IPS-18c (cell line): ENCODE measurements at regions not wholly inside any gene's neighbourhood (a gene's known extent, or its start where the extent isn't known, plus 50 kb on each side); places are given as distances from the start of the nearest gene placed in this dataset.
"Not testable (repeated sequence)": the region's sequence is repeated elsewhere in the genome, so short reads cannot be mapped to it uniquely, and the experiment has no call there.

Experiments used
- H3K4me3 ChIP-seq: 2 replicates; pipeline ENCODE4 v1.7.0; 2013; ENCODE audit warnings: low read depth, mild to moderate bottlenecking, low read length, moderate library complexity; ENCODE audit not compliant: insufficient read depth
- H3K9me3 ChIP-seq: one replicate; pipeline ENCODE4 v1.6.1; 2013; ENCODE audit warnings: mild to moderate bottlenecking, low read length, moderate library complexity; ENCODE audit not compliant: control insufficient read depth, insufficient read depth

GRCh38 chr16:55010492-55011160 lies 80.0 kb downstream of the IRX5 start:
- H3K9me3 ChIP-seq, result peaks cover 4% of the 10 kb centered on the region
- H3K4me3 ChIP-seq, result no peak overlapping the region

GRCh38 chr16:55012362-55012761 lies 81.7 kb downstream of the IRX5 start:
- peaks cover 4% of the 10 kb centered on the region for H3K9me3 ChIP-seq

GRCh38 chr16:55012793-55013192 lies 82.1 kb downstream of the IRX5 start:
- Histone ChIP-seq H3K4me3 (no peak overlapping the region), H3K9me3 (peaks cover 4% of the 10 kb centered on the region)

More at GRCh38 chr16:55012362-55012761, 81.7 kb downstream of the IRX5 start:
- no peak overlapping the region for H3K4me3 ChIP-seq

GRCh38 chr16:55014022-55014421 lies 83.4 kb downstream of the IRX5 start:
- Histone ChIP-seq H3K9me3 (peaks cover 4% of the 10 kb centered on the region), H3K4me3 (no peak overlapping the region)

GRCh38 chr16:55015181-55015913 lies 84.7 kb downstream of the IRX5 start:
- H3K9me3 ChIP-seq, result peaks cover 4% of the 10 kb centered on the region
- no peak overlapping the region for H3K4me3 ChIP-seq

GRCh38 chr16:55016515-55016914 lies 85.8 kb downstream of the IRX5 start:
- H3K4me3 ChIP-seq, result no peak overlapping the region
- H3K9me3 ChIP-seq, result peaks cover 4% of the 10 kb centered on the region

GRCh38 chr16:55017321-55017720 lies 86.7 kb downstream of the IRX5 start:
- H3K9me3 ChIP-seq, result peaks cover 4% of the 10 kb centered on the region
- H3K4me3 ChIP-seq, result no peak overlapping the region

GRCh38 chr16:55018881-55019280 lies 88.2 kb downstream of the IRX5 start:
- no peak overlapping the region for H3K4me3 ChIP-seq
- H3K9me3 ChIP-seq, result no peaks in the 10 kb centered on the region

- no peaks in the 10 kb centered on the region for H3K9me3 ChIP-seq
- no peak overlapping the region for H3K4me3 ChIP-seq
These were observed 88.9 kb downstream of the IRX5 start for GRCh38 chr16:55019419-55020131.

- no peak overlapping the region for H3K4me3 ChIP-seq
- H3K9me3 ChIP-seq, result peaks cover under 1% of the 10 kb centered on the region
These were observed 91.2 kb downstream of the IRX5 start for GRCh38 chr16:55021595-55022475.

- not testable (repeated sequence) for H3K9me3 ChIP-seq, H3K4me3 ChIP-seq
These were observed 96.6 kb downstream of the IRX5 start for GRCh38 chr16:55027260-55027659.

GRCh38 chr16:55029509-55029908 lies 98.8 kb downstream of the IRX5 start:
- H3K9me3 ChIP-seq, result peaks cover 2% of the 10 kb centered on the region
- H3K4me3 ChIP-seq, result no peak overlapping the region

- H3K4me3 ChIP-seq, result no peak overlapping the region
- H3K9me3 ChIP-seq, result peaks cover 2% of the 10 kb centered on the region
These were observed 100.3 kb downstream of the IRX5 start for GRCh38 chr16:55030944-55031343.

GRCh38 chr16:55031481-55031880 lies 100.8 kb downstream of the IRX5 start:
- Histone ChIP-seq H3K4me3 (no peak overlapping the region), H3K9me3 (peaks cover 2% of the 10 kb centered on the region)

- Histone ChIP-seq H3K4me3 (no peak overlapping the region), H3K9me3 (no peaks in the 10 kb centered on the region)
These were observed 102.8 kb downstream of the IRX5 start for GRCh38 chr16:55033225-55034156.

- no peaks in the 10 kb centered on the region for H3K9me3 ChIP-seq
These were observed 104.4 kb downstream of the IRX5 start for GRCh38 chr16:55035029-55035428.

More at GRCh38 chr16:55035029-55035428, 104.4 kb downstream of the IRX5 start:
- no peak overlapping the region for H3K4me3 ChIP-seq
